Stimulated activated CD4-positive, alpha-beta T cell treated with anti-CD3 and anti-CD28 coated beads, Interleukin-4, amount 100 ng/mL, for 4 hours (primary cell): ENCODE measurements at regions not wholly inside any gene's neighbourhood (a gene's known extent, or its start where the extent isn't known, plus 50 kb on each side); places are given as distances from the start of the nearest gene placed in this dataset.

ENCODE experiments used
- DNase-seq, 2 experiments: peaks; one replicate each; pipeline ENCODE4 v3.0.0-alpha.2; 2020

- no peak for DNase-seq
These were observed 193.0 kb downstream of the HLX start for GRCh38 chr1:221072214-221072613.

- DNase-seq, result no peak
These were observed 195.1 kb downstream of the HLX start for GRCh38 chr1:221074332-221074731.

DNA sequence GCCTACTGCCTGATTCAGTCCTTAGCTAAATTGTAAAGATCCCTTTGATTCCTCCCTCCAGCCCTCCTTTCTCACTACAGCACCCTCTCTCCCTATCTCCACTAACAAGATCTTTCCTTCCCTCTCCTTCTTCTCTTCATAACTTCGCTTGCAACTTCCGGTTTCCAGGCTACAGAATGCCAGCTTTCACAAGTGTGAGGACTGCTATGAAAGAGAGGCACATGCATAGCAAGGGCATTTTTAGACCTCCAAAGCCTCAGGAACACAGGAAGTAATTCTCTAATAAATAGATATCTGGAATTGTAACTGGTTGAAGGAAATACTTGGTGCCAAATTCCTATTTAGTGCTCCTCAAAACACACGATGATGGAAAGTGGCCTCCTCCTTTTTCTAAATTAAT lies 196.7 kb downstream of the HLX start:
- no peak for DNase-seq

- DNase-seq, result no peak
These were observed 197.2 kb downstream of the HLX start for GRCh38 chr1:221076391-221076811.

DNA sequence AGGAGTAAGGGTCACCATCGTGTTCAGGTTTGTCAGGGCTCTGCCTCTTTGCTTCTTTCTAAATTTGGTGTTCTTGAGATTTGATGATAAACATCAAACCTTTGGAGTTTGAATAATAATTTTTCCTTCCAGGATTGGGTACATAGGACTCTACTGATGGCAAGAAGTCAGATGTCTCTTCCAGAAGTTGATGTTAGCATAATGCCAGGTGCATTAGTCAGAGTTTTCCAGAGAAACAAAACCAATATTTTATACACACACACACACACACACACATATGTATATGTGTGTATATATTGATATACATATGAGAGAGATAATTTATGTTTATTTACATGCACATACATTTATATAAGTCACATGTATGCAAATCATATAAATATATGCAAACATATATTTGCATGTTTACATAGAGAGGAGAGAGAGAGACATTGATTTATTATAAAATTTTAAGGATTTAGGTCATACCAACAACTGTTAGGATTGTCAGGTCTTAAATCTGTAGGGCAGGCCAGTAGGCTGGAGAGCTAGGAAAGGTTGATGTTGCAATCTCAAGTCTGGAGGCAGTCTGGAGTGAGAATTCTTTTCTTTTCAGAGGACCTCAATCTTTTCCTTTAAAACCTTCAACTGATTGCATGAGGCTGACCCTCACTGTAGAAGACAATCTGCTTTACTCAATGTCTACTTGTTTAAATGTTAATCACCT lies 199.2 kb downstream of the HLX start:
- no peak for DNase-seq

GRCh38 chr1:221083902-221084301 lies 204.7 kb downstream of the HLX start:
- no peak for DNase-seq

DNA sequence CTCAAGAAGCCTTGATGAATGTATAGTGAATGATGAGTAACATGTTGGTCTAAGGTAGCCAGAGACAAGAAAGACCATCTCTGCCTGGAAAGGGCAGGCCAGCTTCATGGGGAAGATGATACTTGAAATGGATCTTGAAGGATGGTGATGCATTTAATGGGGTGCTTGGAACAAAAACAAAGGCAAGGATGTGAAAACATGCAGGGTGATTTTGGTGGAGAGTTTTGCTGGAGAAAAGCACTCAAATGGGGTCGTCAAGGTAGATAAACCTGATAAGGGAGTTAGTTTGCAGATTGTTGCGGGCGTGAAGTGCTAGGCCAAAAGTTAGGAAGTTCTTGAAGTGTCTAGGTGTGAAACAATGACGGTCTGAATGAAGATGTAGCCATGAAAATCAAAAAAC lies 205.4 kb downstream of the HLX start:
- no peak for DNase-seq

GRCh38 chr1:221085701-221086375 lies 206.6 kb downstream of the HLX start:
- no peak for DNase-seq

DNA sequence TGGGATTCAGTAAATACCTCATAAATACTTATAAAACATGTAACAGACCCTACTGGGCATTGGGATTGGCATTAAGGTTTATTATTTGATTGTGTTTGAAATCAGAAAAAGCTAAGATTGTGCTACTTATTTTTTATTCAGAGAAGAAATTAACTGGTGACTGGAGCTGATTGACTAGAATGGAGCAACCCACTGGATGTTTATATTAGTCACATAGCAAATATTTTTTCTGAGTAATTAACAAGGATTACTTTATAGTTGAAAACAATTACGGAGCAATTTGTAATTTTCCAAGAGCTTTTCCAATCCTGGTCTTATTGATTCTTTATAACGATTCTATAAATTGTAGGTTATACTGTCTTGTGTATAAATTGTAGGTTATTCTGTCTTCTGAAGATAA lies 208.7 kb downstream of the HLX start:
- no peak for DNase-seq

DNA sequence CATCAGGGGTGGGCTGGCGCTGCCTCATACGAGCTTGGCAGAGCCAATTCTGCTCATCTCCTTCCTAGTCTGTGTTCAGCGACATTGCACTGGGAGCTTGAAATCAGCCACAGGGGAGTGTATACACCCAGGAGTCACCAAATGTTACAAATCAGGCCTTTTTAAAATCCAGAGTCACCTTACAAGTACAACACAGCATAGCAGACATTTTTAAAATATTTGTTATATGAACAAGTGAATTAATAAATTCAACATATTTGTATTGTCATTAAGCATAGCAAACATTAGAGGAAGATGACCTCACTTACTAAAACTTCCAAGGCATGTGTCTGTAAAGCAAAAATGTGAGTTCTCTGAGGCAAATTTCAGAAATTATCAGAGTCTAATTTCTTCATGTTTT lies 210.0 kb downstream of the HLX start:
- no peak for DNase-seq

GRCh38 chr1:221089803-221090202 lies 210.6 kb downstream of the HLX start:
- no peak for DNase-seq

DNA sequence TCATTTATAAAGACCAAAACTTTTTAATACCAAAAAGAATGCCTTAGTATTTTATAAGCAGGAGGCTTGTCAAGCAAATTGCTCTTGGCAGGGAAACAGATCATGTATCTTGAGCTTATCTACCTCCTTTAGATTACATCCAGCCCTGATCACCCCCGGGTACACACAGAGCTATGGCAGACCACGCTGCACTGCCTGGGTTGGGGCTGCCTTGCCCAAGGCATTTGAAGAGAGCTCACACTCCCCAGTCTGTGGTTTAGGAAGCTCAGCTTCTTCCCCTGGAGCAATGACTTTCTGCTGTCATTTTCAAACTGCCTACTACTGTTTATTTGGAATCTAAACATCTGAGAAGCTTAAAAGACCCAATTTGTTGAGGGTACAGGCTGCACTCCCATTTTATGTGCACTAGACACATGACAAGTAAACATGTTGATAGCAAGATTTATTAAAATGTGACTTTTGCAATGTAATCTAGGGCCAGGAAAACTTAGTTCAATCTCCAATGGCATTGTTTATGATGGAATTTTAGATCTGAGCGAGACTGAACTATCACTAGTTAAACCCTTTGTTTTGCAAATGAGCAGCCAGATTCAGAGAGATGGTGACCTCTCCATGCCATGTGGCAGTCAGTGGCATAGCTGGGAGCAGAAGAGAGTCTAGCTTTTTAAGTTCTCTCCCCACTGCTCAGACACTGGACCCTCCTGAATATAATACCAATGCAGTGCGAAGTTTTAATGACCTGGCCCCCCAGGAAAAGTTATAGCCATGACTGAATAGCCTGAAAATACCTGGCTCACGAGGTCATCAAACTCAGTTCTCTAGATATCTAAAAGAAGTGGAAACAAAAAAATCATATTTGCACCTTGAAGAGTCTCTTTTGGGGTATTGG lies 214.9 kb downstream of the HLX start:
- no peak for DNase-seq

DNA sequence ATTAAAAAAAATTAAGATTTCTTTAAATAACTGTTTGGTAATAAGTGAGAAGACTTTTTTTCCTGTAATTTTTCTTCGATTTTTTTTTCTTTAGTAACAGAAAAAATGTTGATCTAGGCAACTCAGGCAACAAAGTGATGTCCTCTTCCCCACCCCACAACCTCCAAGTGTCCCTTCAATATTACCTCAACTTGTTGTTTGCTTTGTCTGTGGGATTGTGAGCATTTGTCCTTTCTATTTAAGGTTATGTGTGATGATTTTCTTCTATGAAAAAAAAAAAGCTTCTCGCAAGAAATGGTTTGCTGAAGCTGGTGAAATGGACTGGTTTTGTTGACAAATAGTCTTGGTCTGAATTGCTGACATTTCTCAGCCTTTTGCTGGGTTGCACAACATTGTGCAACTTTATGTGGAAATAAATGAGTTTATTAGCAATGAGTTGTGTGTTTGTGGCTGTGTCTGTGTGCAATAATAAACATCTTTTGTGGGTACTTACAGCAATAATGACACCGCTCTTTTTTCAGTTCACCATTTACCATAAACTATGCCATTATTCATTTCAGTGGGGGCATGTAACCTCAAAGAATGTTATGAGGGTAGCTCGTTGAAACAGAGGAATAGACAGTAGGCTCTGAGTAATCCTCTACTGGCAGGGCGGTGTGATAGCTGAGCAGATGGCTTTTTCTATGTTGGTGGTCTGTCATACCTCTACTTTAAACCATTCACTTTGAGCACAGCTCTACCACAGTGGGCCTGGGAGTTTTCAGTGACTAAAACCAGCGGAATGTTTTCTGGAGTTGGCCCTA lies 218.4 kb downstream of the HLX start:
- DNase-seq, result no peak

- DNase-seq, result no peak
These were observed 219.5 kb downstream of the HLX start for GRCh38 chr1:221098471-221099405.

- no peak for DNase-seq
These were observed 220.7 kb downstream of the HLX start for GRCh38 chr1:221099747-221100595.

DNA sequence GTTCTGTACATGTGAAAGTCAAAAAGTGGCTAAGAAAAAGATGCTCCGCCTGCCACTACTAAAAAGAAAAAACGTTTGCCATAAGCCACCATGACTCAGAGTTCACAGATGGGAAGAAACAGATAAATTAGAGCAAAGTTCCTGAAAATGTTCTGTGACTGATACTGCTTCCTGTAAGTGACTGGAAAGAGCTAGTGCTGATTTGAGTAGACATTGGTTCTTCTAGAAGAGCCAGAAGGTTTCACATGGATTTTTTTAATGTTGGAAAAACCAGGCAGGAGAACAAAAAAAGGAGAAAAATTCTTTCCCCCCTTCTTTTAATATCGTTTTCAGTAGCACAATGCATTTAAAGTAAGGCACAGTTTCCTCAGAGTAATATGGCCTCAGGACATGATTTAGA lies 221.4 kb downstream of the HLX start:
- no peak for DNase-seq

- no peak for DNase-seq
These were observed 222.8 kb downstream of the HLX start for GRCh38 chr1:221101807-221102605.

GRCh38 chr1:221104596-221104995 lies 225.4 kb downstream of the HLX start:
- no peak for DNase-seq

- DNase-seq, result no peak
These were observed 226.3 kb downstream of the HLX start for GRCh38 chr1:221105578-221105977.

DNA sequence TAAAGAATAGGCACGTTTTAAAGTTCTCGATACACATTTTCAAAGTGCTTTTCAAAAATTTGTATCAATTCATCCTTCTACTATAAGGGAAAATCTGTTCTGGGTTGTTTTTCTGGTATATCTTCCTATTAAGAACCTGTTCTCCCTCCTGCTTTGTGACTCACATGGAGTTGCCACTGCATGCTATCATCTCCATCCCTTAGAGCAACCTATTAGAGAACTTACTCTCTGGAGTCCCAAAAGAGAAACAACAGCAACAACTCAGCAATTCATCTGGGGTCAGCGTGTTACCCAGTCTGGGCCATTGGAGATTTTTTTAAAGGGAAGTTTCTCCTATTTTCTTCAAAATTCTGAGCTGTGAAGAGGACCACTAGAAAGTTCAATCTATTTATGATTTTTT lies 227.4 kb downstream of the HLX start:
- no peak for DNase-seq
